ENCODE measurements at regions not wholly inside any gene's neighbourhood (a gene's known extent, or its start where the extent isn't known, plus 50 kb on each side); places are given as distances from the start of the nearest gene placed in this dataset.
"Not testable (repeated sequence)": the region's sequence is repeated elsewhere in the genome, so short reads cannot be mapped to it uniquely, and the experiment has no call there.

DNA sequence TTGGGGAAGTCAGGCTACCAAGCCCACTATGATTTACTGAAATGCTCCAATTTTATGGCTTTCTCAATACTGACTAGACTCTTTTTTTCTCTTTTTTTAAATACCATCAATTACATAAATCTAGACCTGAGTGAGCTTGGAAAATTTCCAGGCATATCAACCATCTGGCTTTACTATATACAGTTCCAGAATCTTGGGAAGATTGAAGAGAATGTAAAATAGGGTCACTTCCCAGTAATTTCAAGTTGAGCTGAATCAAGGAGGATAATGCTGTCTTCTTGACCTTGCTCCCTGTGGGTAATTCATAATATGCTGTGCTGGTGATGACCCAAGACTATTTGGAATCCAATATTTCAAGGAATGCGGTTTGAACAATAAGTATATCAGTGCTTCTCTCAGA is 108.1 kb downstream of the MAP3K21 start:
- DNase-seq, result no peak

DNA sequence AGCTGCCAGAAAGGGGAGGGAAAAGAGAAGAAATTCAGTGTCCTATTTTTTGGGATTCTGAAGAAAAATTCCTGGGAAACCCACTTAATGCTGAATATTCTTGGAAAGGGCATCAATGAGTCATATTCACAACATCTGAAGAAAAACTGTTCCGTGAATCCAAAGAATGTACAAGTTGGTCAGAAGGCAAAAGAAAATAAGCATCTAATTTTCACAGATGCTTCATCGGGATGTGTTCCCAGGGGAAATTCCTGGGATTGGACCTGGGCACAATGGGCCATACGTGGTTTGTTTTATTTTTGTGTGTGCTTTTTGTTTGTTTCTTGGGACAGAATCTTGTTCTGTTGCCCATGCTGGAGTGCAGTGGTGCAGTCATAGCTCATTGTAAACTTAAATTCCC is 112.2 kb downstream of the MAP3K21 start:
- no peak for DNase-seq

GRCh38 chr1:233440951-233441401 is 113.5 kb downstream of the MAP3K21 start:
- peak; percentile 76 for DNase-seq

DNA sequence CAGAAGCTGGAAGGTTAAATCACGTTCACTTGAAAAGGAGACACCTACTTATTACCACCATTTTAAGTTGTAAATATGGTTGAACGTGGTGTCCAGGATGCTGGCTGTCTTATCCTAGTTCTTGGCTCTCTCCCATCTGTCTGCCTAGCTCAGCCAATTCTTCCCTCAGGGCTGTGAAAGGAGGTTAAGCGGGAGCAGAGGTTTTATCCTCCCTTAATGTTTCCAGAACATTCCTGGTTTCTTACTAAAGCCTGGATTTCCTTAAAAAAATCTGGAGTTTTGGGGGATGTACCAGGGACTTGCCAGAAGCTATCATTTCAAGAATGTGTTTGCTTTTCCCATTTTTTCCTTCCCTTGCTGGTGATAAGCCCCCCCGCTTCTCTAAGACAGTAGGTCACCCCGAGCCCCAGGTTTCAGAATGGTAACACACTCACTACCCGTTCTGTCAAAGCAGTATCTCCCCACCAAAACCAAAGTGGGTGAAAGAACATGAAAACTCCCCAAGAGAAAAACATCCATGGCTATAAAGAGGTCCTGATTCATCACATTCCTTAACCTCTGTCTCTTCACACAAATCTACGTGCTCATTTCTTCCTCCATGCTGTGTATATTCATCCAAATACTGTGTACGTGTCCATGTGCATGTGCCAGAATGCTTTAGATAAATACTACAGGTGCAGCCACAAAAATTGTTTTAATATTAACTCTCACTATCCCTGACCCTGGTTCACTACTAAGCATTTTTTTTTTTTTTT is 114.7 kb downstream of the MAP3K21 start:
- DNase-seq, result no peak

- DNase-seq, result no peak
Observed at GRCh38 chr1:233443040-233443760, 115.7 kb downstream of the MAP3K21 start.

- DNase-seq, result no peak
Observed at GRCh38 chr1:233444484-233444883, 117.0 kb downstream of the MAP3K21 start.

GRCh38 chr1:233445737-233446136 is 118.2 kb downstream of the MAP3K21 start:
- DNase-seq, result no peak

DNA sequence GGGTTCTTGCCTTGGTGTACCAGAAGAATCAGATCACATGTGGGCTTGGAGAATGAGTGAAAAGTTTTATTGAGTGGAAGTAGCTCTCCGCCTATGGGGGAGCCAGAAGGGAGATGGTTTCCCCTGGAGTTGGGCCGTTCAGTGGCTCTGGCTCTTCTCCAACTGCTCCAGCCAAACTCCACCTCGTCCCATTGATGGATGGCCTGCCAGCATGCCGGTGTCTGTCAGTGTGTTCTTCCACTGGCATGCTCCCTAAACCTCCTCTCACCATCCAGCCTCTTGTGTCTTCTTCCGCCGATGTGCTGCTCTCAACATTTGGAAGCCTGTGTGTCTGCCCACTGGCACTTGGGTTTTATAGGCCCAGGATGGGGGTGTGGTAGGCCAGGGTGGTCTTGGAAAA is 119.4 kb downstream of the MAP3K21 start:
- no peak for DNase-seq

- peak; percentile 11 for DNase-seq
Observed at GRCh38 chr1:233448109-233448689, 120.7 kb downstream of the MAP3K21 start.

DNA sequence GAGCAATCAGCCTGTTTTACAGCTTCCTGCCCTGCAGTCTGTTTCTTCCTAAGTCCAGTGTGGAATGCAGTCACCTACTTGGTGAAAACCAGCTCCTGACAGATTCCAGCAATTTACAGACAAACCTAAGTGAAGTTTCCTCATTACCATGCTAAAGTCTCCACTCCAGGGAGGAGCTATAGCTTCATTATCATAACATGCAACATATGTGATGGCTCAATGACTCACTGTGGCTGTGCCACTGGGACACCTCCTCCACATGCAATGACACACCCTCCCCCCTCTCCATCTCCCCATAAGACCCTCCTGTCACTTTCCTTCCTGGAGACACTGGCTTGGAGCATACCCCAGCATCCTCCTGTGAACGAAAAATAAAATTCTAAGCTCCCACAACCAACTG is 125.2 kb downstream of the MAP3K21 start:
- no peak for DNase-seq

DNA sequence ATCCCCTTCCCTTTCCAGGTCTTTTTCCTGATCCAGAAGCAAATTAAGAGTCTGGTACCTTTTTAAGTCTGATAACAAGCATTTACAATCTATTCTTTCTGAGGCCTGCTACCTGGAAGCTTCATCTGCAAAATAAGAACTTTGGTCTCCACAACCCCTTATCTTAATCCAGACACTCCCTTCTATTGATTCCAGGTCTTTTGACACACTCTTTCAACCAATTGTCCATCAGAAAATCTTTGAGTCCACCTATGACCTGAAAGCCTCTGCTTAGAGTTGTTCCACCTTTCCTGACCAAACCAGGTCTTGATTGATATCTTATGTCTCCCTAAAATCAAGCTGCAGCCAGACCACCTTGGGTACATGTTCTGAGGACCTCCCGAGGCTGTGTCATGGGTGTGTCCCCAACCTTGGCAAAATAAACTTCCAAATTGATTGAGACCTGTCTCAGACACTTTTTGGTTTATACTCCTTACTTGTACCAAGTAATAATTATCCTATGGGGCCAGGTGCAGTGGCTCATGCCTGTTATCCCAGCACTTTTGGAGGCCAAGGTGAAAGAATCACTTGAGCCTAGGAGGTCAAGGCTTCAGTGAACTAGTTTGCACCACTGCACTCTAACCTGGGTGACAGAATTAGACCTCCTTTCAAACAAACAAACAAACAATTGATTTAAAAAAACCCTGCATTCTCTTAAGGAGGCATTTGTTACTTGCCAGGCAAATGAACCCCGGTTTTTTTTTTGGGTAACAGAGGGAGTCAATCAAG is 126.1 kb downstream of the MAP3K21 start:
- DNase-seq, result no peak

DNA sequence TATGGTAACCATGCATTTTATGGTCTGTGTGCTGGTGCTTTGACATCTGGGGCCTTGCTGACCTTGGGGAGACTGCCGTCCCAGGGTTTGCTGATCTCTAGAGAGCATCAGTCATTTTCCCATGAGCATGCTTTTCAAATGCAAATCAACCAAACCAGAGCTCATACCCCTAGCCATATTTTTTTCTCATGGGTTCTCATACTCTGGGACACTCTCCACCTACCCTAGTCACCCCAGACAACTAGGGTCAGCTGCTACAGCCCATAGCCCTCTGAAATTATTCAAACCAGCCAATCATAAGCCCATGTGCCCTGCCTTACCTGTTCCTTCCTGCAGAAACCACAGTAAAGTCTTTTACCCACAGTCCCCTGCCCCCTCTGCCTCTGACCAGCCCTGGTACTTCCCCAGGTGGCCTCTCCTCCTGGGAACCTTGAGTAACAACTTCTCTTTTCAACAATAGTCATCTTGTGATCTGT is 132.0 kb downstream of the MAP3K21 start:
- DNase-seq, result no peak

DNA sequence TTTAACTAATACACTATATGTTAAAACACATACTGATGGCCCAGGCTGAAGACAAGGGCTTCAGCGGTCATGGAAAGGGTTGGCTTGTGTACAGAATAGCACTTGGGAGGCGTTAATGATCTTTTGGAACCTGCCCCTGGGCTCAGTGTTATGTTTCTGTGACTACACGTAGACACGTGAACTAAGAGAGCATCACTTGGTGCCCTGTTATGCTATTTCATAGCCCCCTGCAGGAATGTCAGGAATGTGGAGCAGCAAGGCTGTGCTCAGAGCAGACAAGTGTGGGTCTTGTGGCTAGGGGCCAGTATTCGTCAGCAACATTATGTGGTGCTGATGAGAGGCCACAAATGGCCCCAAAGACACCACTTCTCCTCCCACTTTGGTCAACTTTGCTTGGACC is 132.4 kb downstream of the MAP3K21 start:
- DNase-seq, result no peak

GRCh38 chr1:233460692-233461091 is 133.2 kb downstream of the MAP3K21 start:
- DNase-seq, result no peak

DNA sequence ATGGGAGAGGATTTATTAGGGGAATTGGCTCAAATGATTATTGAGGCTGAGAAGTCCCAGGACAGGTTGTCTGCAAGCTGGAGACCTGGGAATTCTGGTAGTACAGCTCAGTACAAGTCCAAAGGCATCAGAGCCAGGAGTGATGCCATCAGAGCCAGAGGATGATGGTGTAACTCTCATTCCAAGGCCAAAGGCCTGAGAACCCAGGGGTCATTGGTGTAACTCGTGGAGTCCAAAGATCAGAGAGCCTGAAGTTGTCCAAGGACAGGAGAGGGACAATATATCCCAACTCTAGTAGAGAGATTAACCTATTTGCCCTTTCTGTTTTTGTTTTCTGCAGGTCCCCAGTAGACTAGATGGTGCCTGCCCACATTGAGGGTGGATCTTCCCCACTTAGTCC is 134.3 kb downstream of the MAP3K21 start:
- DNase-seq, result no peak

DNA sequence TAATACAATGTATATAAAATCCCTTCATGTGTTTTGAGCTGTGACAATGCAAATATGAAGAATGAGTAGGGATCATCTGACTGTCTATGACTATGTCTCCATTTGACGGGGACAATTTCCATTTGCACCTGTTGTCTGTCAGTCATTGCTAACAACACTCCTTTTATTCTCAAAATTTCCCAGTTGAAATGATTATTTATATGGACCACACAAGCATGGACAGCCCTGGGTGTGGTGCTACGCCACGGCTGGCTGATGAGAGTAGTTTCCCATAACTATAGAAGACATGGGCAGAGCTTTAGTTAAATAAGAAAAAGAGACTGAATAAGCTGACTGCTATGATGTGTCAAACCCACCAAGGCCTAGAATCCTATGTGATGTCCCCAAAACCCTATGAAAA is 135.8 kb downstream of the MAP3K21 start:
- no peak for DNase-seq

- no peak for DNase-seq
Observed at GRCh38 chr1:233465745-233466343, 138.3 kb downstream of the MAP3K21 start.

- DNase-seq, result no peak
Observed at GRCh38 chr1:233470741-233471499, 143.0 kb upstream of the KCNK1 start.

DNA sequence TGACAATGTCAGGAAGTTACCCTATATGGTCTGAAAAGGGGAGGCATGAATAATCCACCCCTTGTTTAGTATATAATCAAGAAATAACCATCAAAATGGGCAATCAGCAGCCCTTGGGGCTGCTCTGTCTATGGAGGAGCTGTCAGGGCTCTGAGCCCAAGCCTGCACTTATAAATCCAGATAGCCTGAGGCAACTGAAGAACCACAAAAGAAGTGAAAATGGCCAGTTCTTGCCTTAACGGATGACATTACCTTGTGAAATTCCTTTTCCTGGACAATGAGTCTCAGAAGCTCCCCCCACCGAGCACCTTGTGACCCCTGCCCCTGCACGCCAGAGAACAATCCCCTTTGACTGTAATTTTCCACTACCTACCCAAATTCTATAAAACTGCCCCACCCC is 142.1 kb upstream of the KCNK1 start:
- DNase-seq, result not testable (repeated sequence)

DNA sequence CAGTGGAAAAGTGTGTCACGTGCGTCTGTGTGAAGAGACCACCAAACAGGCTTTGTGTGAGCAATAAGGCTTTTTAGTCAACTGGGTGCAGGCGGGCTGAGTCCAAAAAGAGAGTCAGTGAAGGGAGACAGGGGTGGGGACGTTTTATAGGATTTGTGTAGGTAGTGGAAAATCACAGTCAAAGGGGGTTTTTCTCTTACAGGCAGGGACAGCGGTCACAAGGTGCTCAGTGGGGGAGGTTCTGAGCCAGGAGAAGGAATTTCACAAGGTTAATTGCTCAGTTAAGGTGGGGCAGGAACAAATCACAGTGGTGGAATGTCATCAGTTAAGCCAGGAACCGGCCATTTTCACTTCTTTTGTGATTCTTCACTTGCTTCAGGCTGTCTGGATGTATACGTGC is 141.1 kb upstream of the KCNK1 start:
- not testable (repeated sequence) for DNase-seq

- DNase-seq, result no peak
Observed at GRCh38 chr1:233473549-233474204, 140.2 kb upstream of the KCNK1 start.
